HepG2 (cell line): ENCODE measurements at regions not wholly inside any gene's neighbourhood (a gene's known extent, or its start where the extent isn't known, plus 50 kb on each side); places are given as distances from the start of the nearest gene placed in this dataset.

ENCODE experiments used
- ATAC-seq: fragments of 200-7000 bp; cut with Tn5 transposase; 3 replicates; pipeline ENCODE4 v1.9.1; 2020; ENCODE audit warnings: mild to moderate bottlenecking, moderate library complexity
- BruUV-seq: library from RNA; stranded (reverse); fragments of 400-500 nt; replicated peaks from 2 replicates; lab custom pipeline; 2021; lab: Mats Ljungman, UMichigan
- CTCF ChIA-PET: fragments of 300-600 bp; formaldehyde crosslinking; extraction: SDS; loops from one replicate; lab custom pipeline; 2021; ENCODE audit warnings: low total read pairs, inconsistent platforms, low intra/inter-chr PET ratio; lab: Yijun Ruan, JAX
- POLR2A ChIA-PET: fragments of 350-600 bp; sonication (Branson Sonifier 250); formaldehyde crosslinking; loops from one replicate; lab custom pipeline; 2020; ENCODE audit warnings: antibody characterized with exemption, inconsistent platforms; lab: Yijun Ruan, JAX
- DNase-seq: peaks from one replicate; pipeline ENCODE4 v3.0.0-alpha.2; 2015; ENCODE audit warnings: low spot score
- FAIRE-seq: peaks from 3 replicates; lab custom pipeline; 2011; peaks lifted over from hg19 to GRCh38; lab: Jason Lieb, UNC
- H2AFZ ChIP-seq: one replicate; pipeline ENCODE4 v1.6.1; 2011; ENCODE audit warnings: low read length, inconsistent platforms
- H3K27ac ChIP-seq: fragments of 300-600 bp; 3 replicates; pipeline ENCODE4 v1.8.0; 2011; ENCODE audit warnings: mixed run types, mild to moderate bottlenecking, mixed read lengths, low read length, inconsistent platforms; ENCODE audit not compliant: insufficient read depth; ENCODE audit errors: extremely low read length
- H3K27me3 ChIP-seq, 2 experiments: fragments of 200-600 bp in 1 of 2; 2 replicates in 1 of 2; 3 replicates in 1 of 2; pipeline versions ENCODE4 v1.6.0 to v1.8.0; 2011; ENCODE audit warnings: low read length in 2 of 2, mild to moderate bottlenecking in 2 of 2, moderate library complexity in 2 of 2, inconsistent platforms in 1 of 2; ENCODE audit not compliant: insufficient read depth in 2 of 2, control insufficient read depth in 1 of 2
- H3K36me3 ChIP-seq, 2 experiments: fragments of 200-600 bp in 1 of 2; replicated peaks in 1 of 2; 2 replicates in 1 of 2; 3 replicates in 1 of 2; pipeline versions ENCODE4 v1.5.1 to v1.8.0; 2011; ENCODE audit warnings: low read length in 2 of 2, inconsistent platforms in 1 of 2; ENCODE audit not compliant: insufficient read depth in 2 of 2, control insufficient read depth in 1 of 2
- H3K4me1 ChIP-seq: 2 replicates; pipeline ENCODE4 v1.5.1; 2012; ENCODE audit warnings: low read length, inconsistent platforms; ENCODE audit not compliant: insufficient read depth
- H3K4me2 ChIP-seq: 2 replicates; pipeline ENCODE4 v1.6.0; 2011; ENCODE audit warnings: low read depth, low read length, inconsistent platforms
- H3K4me3 ChIP-seq, 3 experiments: fragments of 200-600 bp in 1 of 3; sonication (generic), shearing (Covaris generic) in 1 of 3; replicated peaks in 1 of 3; 2 replicates each; pipeline ENCODE4 v1.5.1; 2011 to 2016; ENCODE audit warnings: low read length in 3 of 3, inconsistent platforms in 2 of 3, low read depth in 2 of 3, mild to moderate bottlenecking in 2 of 3, control low read depth in 1 of 3, mixed read lengths in 1 of 3; ENCODE audit not compliant: insufficient read depth in 1 of 3
- H3K79me2 ChIP-seq: one replicate; pipeline ENCODE4 v1.6.1; 2011; ENCODE audit warnings: low read length, inconsistent platforms; ENCODE audit not compliant: insufficient read depth
- H3K9ac ChIP-seq: 2 replicates; pipeline ENCODE4 v1.6.0; 2011; ENCODE audit warnings: mild to moderate bottlenecking, low read depth, low read length, inconsistent platforms; ENCODE audit not compliant: insufficient read depth
- H3K9me3 ChIP-seq: 2 replicates; pipeline ENCODE4 v1.5.1; 2012; ENCODE audit warnings: mild to moderate bottlenecking, low read length
- H4K20me1 ChIP-seq: 2 replicates; pipeline ENCODE4 v1.6.0; 2011; ENCODE audit warnings: inconsistent platforms, mild to moderate bottlenecking, low read length, moderate library complexity; ENCODE audit not compliant: insufficient read depth
- E2F1 ChIP-seq: sonication (generic); formaldehyde crosslinking; IDR thresholded peaks from 2 replicates; pipeline ENCODE4 v1.5.0; 2020; ENCODE audit warnings: missing genetic modification reagents
- FOXJ3 ChIP-seq: sonication (generic); formaldehyde crosslinking; IDR thresholded peaks from 2 replicates; pipeline ENCODE4 v1.4.0; 2020; ENCODE audit warnings: missing genetic modification reagents, mild to moderate bottlenecking, borderline replicate concordance
- HIVEP1 ChIP-seq: sonication (generic); formaldehyde crosslinking; IDR thresholded peaks from 2 replicates; pipeline ENCODE4 v1.4.0; 2020; ENCODE audit warnings: mild to moderate bottlenecking, missing genetic modification reagents
- HMGXB4 ChIP-seq, 2 experiments: sonication (generic) in 1 of 2; formaldehyde crosslinking in 1 of 2; IDR thresholded peaks; 2 replicates each; pipeline versions ENCODE4 v1.4.0 to v1.6.1; 2018 to 2020; ENCODE audit warnings: missing genetic modification reagents in 2 of 2, borderline replicate concordance in 1 of 2, low read depth in 1 of 2, mild to moderate bottlenecking in 1 of 2, missing biosample characterization in 1 of 2
- MAFF ChIP-seq: IDR thresholded peaks from 2 replicates; pipeline ENCODE4 v1.6.1; 2011; ENCODE audit warnings: low read depth, low read length, improper control_type of control experiment
- MAFK ChIP-seq, 2 experiments: IDR thresholded peaks in 1 of 2; conservative IDR thresholded peaks in 1 of 2; 2 replicates each; pipeline ENCODE4 v1.6.1; 2011; ENCODE audit warnings: improper control_type of control experiment in 2 of 2, low read length in 2 of 2
- SNAPC4 ChIP-seq: sonication (generic); formaldehyde crosslinking; IDR thresholded peaks from 2 replicates; pipeline ENCODE4 v1.4.0; 2020; ENCODE audit warnings: mild to moderate bottlenecking, missing genetic modification reagents
- SPEN ChIP-seq: sonication (generic); formaldehyde crosslinking; IDR thresholded peaks from 2 replicates; pipeline ENCODE4 v1.5.1; 2020; ENCODE audit warnings: low read depth, mild to moderate bottlenecking, missing genetic modification reagents
- U2AF1 ChIP-seq: fragments of 200-400 bp; formaldehyde crosslinking; optimal IDR thresholded peaks from 2 replicates; pipeline ENCODE3; 2017; ENCODE audit warnings: mild to moderate bottlenecking, low read depth, low read length
- ZKSCAN5 ChIP-seq: sonication (generic); formaldehyde crosslinking; IDR thresholded peaks from 2 replicates; pipeline ENCODE4 v1.5.1; 2020; ENCODE audit warnings: mild to moderate bottlenecking, missing genetic modification reagents
- ZNF256 ChIP-seq: sonication (generic); formaldehyde crosslinking; conservative IDR thresholded peaks from 2 replicates; pipeline ENCODE4 v1.4.0; 2020; ENCODE audit warnings: missing genetic modification reagents
- ZNF264 ChIP-seq: sonication (generic); formaldehyde crosslinking; IDR thresholded peaks from 2 replicates; pipeline ENCODE4 v1.4.0; 2020; ENCODE audit warnings: missing genetic modification reagents
- ZNF746 ChIP-seq: sonication (generic); formaldehyde crosslinking; IDR thresholded peaks from 2 replicates; pipeline ENCODE4 v1.8.0; 2022; ENCODE audit warnings: mild to moderate bottlenecking, missing genetic modification reagents
- ZNF768 ChIP-seq: sonication (generic); formaldehyde crosslinking; IDR thresholded peaks from 2 replicates; pipeline ENCODE4 v1.4.0; 2020; ENCODE audit warnings: missing genetic modification reagents
- ZNF770 ChIP-seq: sonication (generic); formaldehyde crosslinking; IDR thresholded peaks from 2 replicates; pipeline ENCODE4 v1.5.0; 2020; ENCODE audit warnings: mild to moderate bottlenecking, missing genetic modification reagents
- WGBS: methylation state at CpG from one replicate; pipeline ENCODE4 v1.1.6; 2017; ENCODE audit warnings: low lambda C conversion rate; 5-methylcytosine and 5-hydroxymethylcytosine counted together
- in situ Hi-C: cut with HindIII; loops from 2 replicates; pipeline ENCODE4 v1.10.0; 2017; ENCODE audit warnings: low pct_unique_long_range_greater_than_20kb; ENCODE audit not compliant: extremely low pct_ligation_motif_present
- intact Hi-C: fragments of 100-400 bp; cut with micrococcal nuclease; formaldehyde crosslinking; loops from one replicate; pipeline ENCODE4 v1.10.0; 2022; ENCODE audit not compliant: unreplicated experiment

GRCh38 chr6:68189217-68189815 lies 445.8 kb upstream of the ADGRB3 start:
- no peak for FAIRE-seq
- no TSS peak for BruUV-seq
- H3K9ac ChIP-seq, result no peak overlapping the region
- TF ChIP-seq ZKSCAN5 (CRISPR knock-in tag), result no peak
- TF ChIP-seq U2AF1, result no peak
- no peak for TF ChIP-seq SPEN (CRISPR knock-in tag)
- TF ChIP-seq ZNF746 (CRISPR knock-in tag), result no peak
- TF ChIP-seq ZNF264 (CRISPR knock-in tag), result no peak
- TF ChIP-seq MAFK (conservative IDR thresholded peaks at IDR 0.05 in 1 of 2, IDR thresholded peaks at IDR 0.05 in 1 of 2; ENCODE audit: low read length in 2 of 2), result peak; percentile 88 to 95
- TF ChIP-seq FOXJ3 (CRISPR knock-in tag), result no peak
- no peak for TF ChIP-seq SNAPC4 (CRISPR knock-in tag)
- TF ChIP-seq ZNF256, result no peak
- TF ChIP-seq MAFF, result peak; percentile 92
- no peak for TF ChIP-seq ZNF768 (CRISPR knock-in tag)
- TF ChIP-seq HIVEP1 (CRISPR knock-in tag), result no peak
- TF ChIP-seq E2F1 (CRISPR knock-in tag), result no peak
- TF ChIP-seq ZNF770 (CRISPR knock-in tag), result no peak
- TF ChIP-seq HMGXB4 (CRISPR knock-in tag; IDR thresholded peaks at IDR 0.05; ENCODE audit: borderline replicate concordance in 1 of 2, low read depth in 1 of 2), result no peak

More at GRCh38 chr6:68189217-68189815, 445.8 kb upstream of the ADGRB3 start:
- Histone ChIP-seq H3K4me2 (no peak overlapping the region), H3K9me3 (no peaks in the 10 kb centered on the region), H2AFZ (no peak overlapping the region), H3K4me3 (no peak overlapping the region), H3K4me1 (no peaks in the 10 kb centered on the region), H3K27ac (no peak overlapping the region), H3K36me3 (no peaks in the 10 kb centered on the region), H4K20me1 (no peaks in the 10 kb centered on the region), H3K27me3 (no peaks in the 10 kb centered on the region), H3K79me2 (no peaks in the 10 kb centered on the region)
- in situ Hi-C loops, result no loop called here
- ATAC-seq (no peak), DNase-seq (no peak)
- intact Hi-C loops, result no loop called here
- ChIA-PET CTCF (no interaction called here), POLR2A (no interaction called here)
- WGBS, result 0% methylated on average over 3 of the region's 3 CpGs
